ENCODE measurements at regions not wholly inside any gene's neighbourhood (a gene's known extent, or its start where the extent isn't known, plus 50 kb on each side); places are given as distances from the start of the nearest gene placed in this dataset.

- CTCF ChIA-PET = no interaction called here
- TF ChIP-seq L3MBTL2 (conservative IDR thresholded peaks at IDR 0.05) (no peak), TARDBP (IDR thresholded peaks at IDR 0.05) (no peak), FOXA1 (IDR thresholded peaks at IDR 0.05) (no peak), SUZ12 (IDR thresholded peaks at IDR 0.05) (no peak), ELF4 (IDR thresholded peaks at IDR 0.05) (no peak), HDGF (IDR thresholded peaks at IDR 0.05; ENCODE audit: borderline replicate concordance) (no peak)
- POLR2A ChIA-PET = interaction anchor here (1.6 kb wide), 1 partner anchor 156 kb away, joined by 6 read pairs; the partner anchor contains the start of gene CCND2
- no peak for DNase-seq (ENCODE audit: extremely low spot score)
Observed at GRCh38 chr12:4117386-4118016, 156.1 kb upstream of the CCND2 start.

- ChIA-PET POLR2A (no interaction called here), CTCF (no interaction called here)
- no peak for DNase-seq (ENCODE audit: extremely low spot score)
- TF ChIP-seq NFRKB (IDR thresholded peaks at IDR 0.05) (no peak), HDGF (IDR thresholded peaks at IDR 0.05; ENCODE audit: borderline replicate concordance) (no peak), PKNOX1 (IDR thresholded peaks at IDR 0.05) (no peak), TARDBP (IDR thresholded peaks at IDR 0.05) (no peak)
Observed at GRCh38 chr12:4116251-4117111, 157.1 kb upstream of the CCND2 start.

GRCh38 chr12:4115570-4115969 is 158.0 kb upstream of the CCND2 start:
- ChIA-PET POLR2A (no interaction called here), CTCF (interaction anchor here (0.7 kb wide), 1 partner anchor 232 kb away, joined by 3 read pairs; no protein-coding TSS in a partner anchor)
- TF ChIP-seq SUZ12 (IDR thresholded peaks at IDR 0.05) = no peak
- no peak for TF ChIP-seq ARNT (IDR thresholded peaks at IDR 0.05)
- DNase-seq (ENCODE audit: extremely low spot score) = no peak

- DNase-seq (ENCODE audit: extremely low spot score) = no peak
- POLR2A ChIA-PET = no interaction called here
- TF ChIP-seq L3MBTL2 (conservative IDR thresholded peaks at IDR 0.05) (no peak), HDGF (IDR thresholded peaks at IDR 0.05; ENCODE audit: borderline replicate concordance) (no peak), LEF1 (IDR thresholded peaks at IDR 0.05; ENCODE audit: borderline replicate concordance) (no peak), TARDBP (IDR thresholded peaks at IDR 0.05) (no peak), FOXM1 (IDR thresholded peaks at IDR 0.05; ENCODE audit: borderline replicate concordance) (no peak), NFRKB (IDR thresholded peaks at IDR 0.05) (no peak), FOXK2 (IDR thresholded peaks at IDR 0.05) (no peak)
- CTCF ChIA-PET = interaction anchor here (0.7 kb wide), 1 partner anchor 232 kb away, joined by 3 read pairs; no protein-coding TSS in a partner anchor
Observed at GRCh38 chr12:4114986-4115385, 158.6 kb upstream of the CCND2 start.

GRCh38 chr12:4112734-4113325 is 160.7 kb upstream of the CCND2 start:
- TF ChIP-seq FOXK2 (IDR thresholded peaks at IDR 0.05) (no peak), ARNT (IDR thresholded peaks at IDR 0.05) (no peak), CTBP1 (IDR thresholded peaks at IDR 0.05; ENCODE audit: borderline replicate concordance) (no peak), ZNF384 (IDR thresholded peaks at IDR 0.05) (no peak), L3MBTL2 (conservative IDR thresholded peaks at IDR 0.05) (no peak)
- no peak for DNase-seq (ENCODE audit: extremely low spot score)
- CTCF ChIA-PET = no interaction called here
- POLR2A ChIA-PET = no interaction called here

GRCh38 chr12:4112290-4112689 is 161.3 kb upstream of the CCND2 start:
- no peak for DNase-seq (ENCODE audit: extremely low spot score)
- ChIA-PET CTCF (no interaction called here), POLR2A (no interaction called here)
- TF ChIP-seq SUZ12 (IDR thresholded peaks at IDR 0.05) (no peak), PKNOX1 (IDR thresholded peaks at IDR 0.05) (no peak), ZNF384 (IDR thresholded peaks at IDR 0.05) (no peak), NFRKB (IDR thresholded peaks at IDR 0.05) (no peak), ARNT (IDR thresholded peaks at IDR 0.05) (no peak), FOXA1 (IDR thresholded peaks at IDR 0.05) (no peak)

GRCh38 chr12:4111010-4111409 is 162.6 kb upstream of the CCND2 start:
- DNase-seq (ENCODE audit: extremely low spot score) = no peak
- no peak for TF ChIP-seq FOXM1 (IDR thresholded peaks at IDR 0.05; ENCODE audit: borderline replicate concordance)
- no peak for TF ChIP-seq LEF1 (IDR thresholded peaks at IDR 0.05; ENCODE audit: borderline replicate concordance)
- TF ChIP-seq FOXK2 (IDR thresholded peaks at IDR 0.05) = no peak
- TF ChIP-seq SUZ12 (IDR thresholded peaks at IDR 0.05) = no peak
- ChIA-PET POLR2A (no interaction called here), CTCF (interaction anchor here (1.4 kb wide), 1 partner anchor 166 kb away, joined by 7 read pairs; no protein-coding TSS in a partner anchor)

GRCh38 chr12:4109826-4110225 is 163.7 kb upstream of the CCND2 start:
- no peak for DNase-seq (ENCODE audit: extremely low spot score)
- ChIA-PET CTCF (no interaction called here), POLR2A (no interaction called here)
- TF ChIP-seq FOXK2 (IDR thresholded peaks at IDR 0.05) = no peak
- no peak for TF ChIP-seq FOXA1 (IDR thresholded peaks at IDR 0.05)
- TF ChIP-seq SUZ12 (IDR thresholded peaks at IDR 0.05) = no peak
- TF ChIP-seq PKNOX1 (IDR thresholded peaks at IDR 0.05) = no peak
- no peak for TF ChIP-seq LEF1 (IDR thresholded peaks at IDR 0.05; ENCODE audit: borderline replicate concordance)
- TF ChIP-seq FOXM1 (IDR thresholded peaks at IDR 0.05; ENCODE audit: borderline replicate concordance) = no peak
- TF ChIP-seq NFRKB (IDR thresholded peaks at IDR 0.05) = no peak
- no peak for TF ChIP-seq HDGF (IDR thresholded peaks at IDR 0.05; ENCODE audit: borderline replicate concordance)
- TF ChIP-seq TARDBP (IDR thresholded peaks at IDR 0.05) = no peak
- no peak for TF ChIP-seq ARNT (IDR thresholded peaks at IDR 0.05)
- no peak for TF ChIP-seq SP1 (IDR thresholded peaks at IDR 0.05)

All from HEK293T (cell line).